NCI-H146 treated with DMSO at 0.1 percent for 48 hours (cell line): ENCODE measurements at regions not wholly inside any gene's neighbourhood (a gene's known extent, or its start where the extent isn't known, plus 50 kb on each side); places are given as distances from the start of the nearest gene placed in this dataset.

ENCODE experiments used
- DNase-seq: peaks from one replicate; lab custom pipeline; 2025; ENCODE audit not compliant: unreplicated experiment; lab: John Stamatoyannopoulos, UW

- DNase-seq, result no peak
Measured at GRCh38 chr22:49573109-49573765, 254.4 kb downstream of the BRD1 start.

- DNase-seq, result no peak
Measured at GRCh38 chr22:49571326-49571725, 256.3 kb downstream of the BRD1 start.

- DNase-seq, result no peak
Measured at GRCh38 chr22:49570032-49570848, 257.4 kb downstream of the BRD1 start.

- DNase-seq, result no peak
Measured at GRCh38 chr22:49569286-49570031, 258.2 kb downstream of the BRD1 start.

GRCh38 chr22:49568751-49569285 is 258.9 kb downstream of the BRD1 start:
- DNase-seq, result no peak

GRCh38 chr22:49567899-49568750 is 259.5 kb downstream of the BRD1 start:
- no peak for DNase-seq

- DNase-seq, result no peak
Measured at GRCh38 chr22:49566693-49567092, 261.0 kb downstream of the BRD1 start.

- DNase-seq, result no peak
Measured at GRCh38 chr22:49566141-49566541, 261.5 kb downstream of the BRD1 start.

- DNase-seq, result no peak
Measured at GRCh38 chr22:49565516-49565855, 262.2 kb downstream of the BRD1 start.

GRCh38 chr22:49564666-49565515 is 262.8 kb downstream of the BRD1 start:
- no peak for DNase-seq

GRCh38 chr22:49564054-49564453 is 263.6 kb downstream of the BRD1 start:
- DNase-seq, result no peak

- DNase-seq, result no peak
Measured at GRCh38 chr22:49562685-49563249, 264.9 kb downstream of the BRD1 start.

- no peak for DNase-seq
Measured at GRCh38 chr22:49561976-49562375, 265.7 kb downstream of the BRD1 start.

- no peak for DNase-seq
Measured at GRCh38 chr22:49561338-49561737, 266.3 kb downstream of the BRD1 start.

GRCh38 chr22:49555526-49555925 is 272.1 kb downstream of the BRD1 start:
- DNase-seq, result no peak

GRCh38 chr22:49554741-49555140 is 272.9 kb downstream of the BRD1 start:
- DNase-seq, result no peak

GRCh38 chr22:49554296-49554625 is 273.4 kb downstream of the BRD1 start:
- no peak for DNase-seq

- DNase-seq, result no peak
Measured at GRCh38 chr22:49553518-49554295, 274.0 kb downstream of the BRD1 start.

GRCh38 chr22:49553076-49553475 is 274.6 kb downstream of the BRD1 start:
- DNase-seq, result no peak
